GM21723 (cell line): ENCODE measurements at regions not wholly inside any gene's neighbourhood (a gene's known extent, or its start where the extent isn't known, plus 50 kb on each side); places are given as distances from the start of the nearest gene placed in this dataset.

Experiments
- ATAC-seq: cut with Tn5 transposase; IDR thresholded peaks from one replicate; pipeline ENCODE4 v1.9.1; 2021; ENCODE audit warnings: mild to moderate bottlenecking, moderate library complexity; ENCODE audit not compliant: unreplicated experiment

- ATAC-seq: no peak
Measured at GRCh38 chr6:88558981-88559380, 392.8 kb upstream of the CNR1 start.

DNA sequence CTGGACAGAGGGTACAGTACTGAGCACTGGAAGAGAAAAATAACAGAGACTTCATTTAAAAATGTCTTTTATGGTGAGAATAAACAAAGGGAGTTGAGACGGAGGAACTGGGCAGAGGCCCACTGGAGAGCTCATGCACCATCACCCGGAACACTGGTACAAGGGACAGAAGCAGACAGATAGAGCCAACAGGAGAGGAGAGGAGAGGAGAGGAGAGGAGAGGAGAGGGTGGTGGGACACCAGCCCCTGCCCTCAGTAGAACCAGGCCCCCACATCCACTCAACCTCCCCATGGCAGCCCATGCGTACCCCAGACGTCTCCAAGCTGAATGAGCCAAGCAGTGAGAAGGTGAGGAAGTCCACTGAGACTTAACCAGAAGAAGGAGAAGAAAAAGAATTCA is 390.5 kb upstream of the CNR1 start:
- no peak for ATAC-seq

DNA sequence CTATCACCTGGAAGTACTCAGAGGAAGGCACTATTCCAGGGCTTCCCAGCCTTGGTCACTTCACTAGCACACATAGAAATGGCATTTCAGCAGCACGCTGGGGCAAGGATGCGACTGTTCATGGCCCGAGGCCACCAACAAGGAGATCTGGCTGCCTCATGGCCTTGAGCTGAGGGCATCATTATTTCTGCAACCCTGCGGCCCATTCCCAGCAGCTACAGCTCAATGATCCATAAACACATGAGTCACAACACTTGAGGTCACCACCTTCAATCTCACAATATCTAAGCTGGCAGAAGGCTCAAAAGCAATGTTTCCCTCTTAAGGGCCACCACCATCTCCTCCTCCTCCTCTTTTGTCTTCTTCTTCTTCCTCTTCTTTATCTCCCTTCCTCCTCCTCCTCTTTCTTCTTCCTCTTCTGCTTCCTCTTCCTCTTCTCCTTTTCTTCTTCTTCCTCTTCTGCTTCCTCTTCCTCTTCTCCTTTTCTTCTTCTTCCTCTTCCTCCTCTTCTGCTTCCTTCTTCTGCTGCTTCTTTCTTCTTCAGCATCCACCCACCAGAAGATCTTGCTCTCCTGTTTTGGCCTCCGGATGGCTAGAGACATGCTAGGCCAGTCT is 382.9 kb upstream of the CNR1 start:
- no peak for ATAC-seq

- no peak for ATAC-seq
Measured at GRCh38 chr6:88547768-88548167, 381.6 kb upstream of the CNR1 start.

- no peak for ATAC-seq
Measured at GRCh38 chr6:88545991-88546390, 379.8 kb upstream of the CNR1 start.

DNA sequence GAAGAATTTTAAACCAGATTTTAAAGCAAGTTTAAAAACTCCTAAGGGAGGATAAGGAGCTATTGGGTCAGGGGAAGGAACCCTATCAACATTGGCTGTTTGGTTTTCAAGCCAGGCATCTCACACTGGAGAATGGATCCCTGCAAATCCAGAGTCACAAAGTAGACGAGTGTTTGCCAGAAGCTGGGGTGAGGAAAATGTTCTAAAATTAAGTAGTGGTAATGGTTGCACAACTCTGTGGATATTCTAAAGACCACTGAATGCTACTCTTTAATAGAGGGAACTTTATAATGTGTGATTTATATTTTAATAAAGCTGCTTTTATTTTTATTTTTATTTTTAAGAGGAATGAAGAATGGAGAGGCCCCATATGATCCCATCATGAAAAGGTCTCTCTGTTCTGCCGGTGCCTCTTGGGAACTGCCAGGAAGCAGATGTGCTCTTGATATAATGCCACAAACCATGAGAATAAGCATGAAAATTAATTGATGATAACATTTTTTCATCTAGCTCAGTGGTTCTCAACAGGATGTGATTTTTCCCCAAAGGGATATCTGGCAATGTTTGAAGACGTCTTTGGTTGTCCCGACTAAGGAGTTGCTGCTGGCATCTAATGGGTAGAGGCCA is 379.0 kb upstream of the CNR1 start:
- ATAC-seq: no peak

GRCh38 chr6:88539295-88539764 is 373.2 kb upstream of the CNR1 start:
- no peak for ATAC-seq

GRCh38 chr6:88538840-88539239 is 372.7 kb upstream of the CNR1 start:
- ATAC-seq: no peak

GRCh38 chr6:88538130-88538706 is 372.1 kb upstream of the CNR1 start:
- no peak for ATAC-seq

DNA sequence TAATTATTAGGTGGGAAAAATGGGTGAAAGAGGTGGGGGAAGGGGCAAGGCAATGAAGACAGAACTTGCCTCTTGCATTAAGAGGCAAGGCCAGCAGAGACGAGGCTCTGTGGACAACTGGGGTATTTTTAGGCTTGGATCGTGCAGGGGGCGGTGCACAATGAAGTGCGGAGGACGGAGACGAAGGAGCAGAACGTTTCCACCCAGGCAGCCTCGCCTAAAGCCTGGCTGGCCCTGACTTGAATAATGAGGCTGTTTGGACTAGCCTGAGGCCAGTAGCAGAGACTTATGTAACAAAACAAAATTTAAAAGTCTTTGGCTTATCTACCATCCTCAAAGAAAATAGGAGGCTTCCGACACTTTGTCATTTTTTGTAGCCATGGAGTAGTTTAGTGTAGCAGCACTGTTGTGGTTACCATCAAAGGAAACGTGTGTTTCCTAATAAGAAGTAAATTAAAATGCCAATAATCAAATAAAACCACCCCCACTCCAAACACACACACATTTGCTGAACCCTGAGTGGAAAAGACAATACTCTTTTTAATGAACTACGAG is 370.0 kb upstream of the CNR1 start:
- ATAC-seq: no peak

DNA sequence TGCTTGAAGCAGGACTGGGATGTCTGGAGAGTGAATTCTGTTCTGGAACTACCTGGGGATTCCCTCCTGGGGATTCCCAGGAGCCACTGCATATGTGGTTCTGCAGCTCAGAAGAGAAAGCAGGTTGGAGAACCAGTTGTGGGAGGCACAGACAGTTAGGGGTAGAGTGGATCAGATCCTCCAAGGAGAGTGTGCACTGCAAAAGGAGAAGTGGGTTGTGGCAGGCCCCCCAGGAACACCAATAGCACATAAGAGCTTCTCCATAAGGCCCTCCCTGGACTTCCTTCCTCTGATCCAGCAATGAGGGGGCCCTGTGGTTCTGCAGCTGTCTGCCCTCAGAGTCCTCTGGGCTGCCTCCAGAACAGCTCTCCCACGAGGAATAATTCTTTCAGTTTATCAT is 369.2 kb upstream of the CNR1 start:
- no peak for ATAC-seq

- no peak for ATAC-seq
Measured at GRCh38 chr6:88532241-88532860, 366.2 kb upstream of the CNR1 start.

- no peak for ATAC-seq
Measured at GRCh38 chr6:88529726-88530125, 363.6 kb upstream of the CNR1 start.

DNA sequence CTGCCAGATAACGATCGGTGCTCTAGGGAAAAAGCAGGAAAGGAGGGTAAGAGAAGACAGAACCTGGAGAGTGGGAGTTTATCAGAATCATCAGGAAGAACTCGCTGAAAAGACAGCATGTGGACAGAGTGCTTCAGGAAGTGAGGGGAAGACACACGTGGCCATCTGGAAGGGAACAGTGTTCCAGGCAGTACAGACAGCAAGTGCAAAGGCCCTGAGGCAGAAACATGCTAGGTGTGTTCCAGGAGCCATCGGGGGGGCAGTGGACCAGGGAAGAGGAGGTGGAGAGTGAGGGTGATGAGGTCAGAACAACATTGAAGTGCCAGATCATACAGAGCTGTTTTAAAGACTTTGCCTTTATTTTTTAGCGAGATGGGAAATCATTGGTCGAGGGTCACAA is 354.3 kb upstream of the CNR1 start:
- ATAC-seq: no peak

DNA sequence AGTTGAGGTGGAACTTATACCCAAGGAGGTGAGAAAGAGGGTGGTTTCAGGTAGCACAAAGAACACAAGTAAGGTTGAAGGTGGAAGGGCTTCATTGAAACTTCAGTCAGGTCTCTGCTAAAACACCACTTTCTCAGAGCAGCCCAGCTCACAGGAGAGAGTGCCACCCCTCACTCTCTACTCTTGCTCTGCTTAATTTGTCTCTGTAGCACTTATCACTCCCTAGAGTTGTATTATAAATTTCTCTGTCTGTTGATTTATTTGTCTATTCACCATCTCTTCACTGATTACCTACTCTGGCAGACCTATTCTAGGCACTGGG is 353.8 kb upstream of the CNR1 start:
- no peak for ATAC-seq

DNA sequence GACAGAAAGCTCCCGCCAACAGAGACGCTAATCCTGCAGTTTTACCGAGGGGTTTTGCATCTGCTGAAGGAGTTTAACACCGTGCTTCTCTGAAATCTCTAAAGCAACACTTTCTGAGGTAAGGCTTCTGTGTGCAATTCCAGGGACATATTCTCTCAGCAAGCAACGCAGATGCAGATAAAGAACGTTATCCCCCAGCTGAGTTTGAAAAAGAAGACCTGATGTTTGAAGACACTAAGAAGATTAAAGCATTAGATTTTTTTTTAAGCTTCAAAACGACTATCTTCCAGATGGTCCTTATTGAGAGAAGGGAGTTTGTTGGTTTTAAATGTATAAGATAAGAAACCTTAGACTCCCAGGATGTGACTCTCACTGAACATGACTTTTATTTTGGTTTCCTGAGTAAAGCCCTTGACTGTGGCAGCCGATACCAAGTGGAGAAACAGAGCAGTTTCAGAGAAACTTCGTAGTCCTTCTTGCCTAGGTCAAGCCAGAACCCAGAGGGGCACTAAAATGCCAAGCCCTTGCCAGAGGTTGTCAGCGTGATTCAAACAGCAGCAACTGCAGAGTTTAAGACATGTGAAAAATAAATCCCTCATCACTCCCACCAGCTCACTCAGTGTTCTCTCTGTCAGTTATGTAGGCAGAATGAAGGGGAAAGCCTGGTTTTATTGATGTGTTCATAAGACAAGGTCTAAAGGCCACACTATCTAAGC is 353.3 kb upstream of the CNR1 start:
- no peak for ATAC-seq

DNA sequence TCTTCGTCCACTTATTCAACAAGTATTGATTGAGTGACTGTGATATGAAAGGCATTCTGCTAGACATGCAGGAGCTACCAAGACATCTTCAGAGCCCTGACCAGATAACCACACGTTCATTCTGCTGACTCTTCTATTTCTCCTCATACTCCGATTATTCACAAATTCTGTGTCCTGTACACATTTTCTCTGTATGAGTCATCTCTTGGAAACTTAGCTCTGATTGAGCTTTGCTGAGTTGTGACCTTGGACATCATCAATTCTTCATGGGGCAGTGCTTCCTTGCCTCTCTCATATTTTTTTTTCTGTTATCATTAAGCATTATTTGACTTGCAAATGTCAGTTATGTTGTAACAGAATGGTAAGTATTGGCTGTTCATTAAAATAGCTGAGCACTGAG is 351.6 kb upstream of the CNR1 start:
- ATAC-seq: no peak

DNA sequence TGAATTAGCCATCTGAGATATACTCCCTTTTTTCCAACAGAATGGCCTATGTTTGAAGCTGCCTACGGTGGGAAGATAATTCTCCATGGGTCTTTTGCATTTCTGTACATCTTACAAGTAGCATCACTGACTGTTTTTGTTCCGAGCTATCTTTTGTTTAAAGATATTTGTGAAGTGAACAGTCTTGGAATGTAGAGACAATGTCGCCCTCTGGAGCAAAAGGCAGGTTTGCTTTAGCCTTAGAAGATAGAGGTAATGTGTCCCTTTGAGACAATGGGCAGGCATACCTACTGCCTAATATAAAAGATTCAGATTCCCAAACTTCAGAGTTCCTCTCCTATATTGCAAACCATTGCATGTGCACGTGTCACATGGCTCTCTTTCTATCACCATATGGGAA is 347.8 kb upstream of the CNR1 start:
- no peak for ATAC-seq

- no peak for ATAC-seq
Measured at GRCh38 chr6:88513471-88513870, 347.3 kb upstream of the CNR1 start.

DNA sequence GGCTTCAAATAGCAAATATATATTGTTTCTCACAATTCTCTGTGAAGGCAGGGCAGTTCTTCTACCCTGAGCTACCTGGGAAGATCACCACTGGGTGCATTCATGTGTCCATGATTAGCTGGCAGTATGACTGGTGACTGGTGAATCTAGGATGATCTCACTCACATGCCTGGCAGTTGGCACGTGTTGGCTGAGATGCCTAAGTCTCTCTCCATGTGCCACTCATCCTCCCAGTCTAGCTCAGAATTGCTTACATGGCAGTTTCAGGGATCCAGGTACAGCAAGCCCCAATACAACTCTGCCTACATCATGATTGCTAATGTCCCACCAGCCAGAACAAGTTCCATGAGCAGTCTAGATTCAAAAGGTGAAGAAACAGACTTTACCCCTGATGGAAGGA is 346.8 kb upstream of the CNR1 start:
- no peak for ATAC-seq

GRCh38 chr6:88502391-88502790 is 336.2 kb upstream of the CNR1 start:
- no peak for ATAC-seq
